Heart left ventricle (tissue), 16 donors: ENCODE measurements at regions not wholly inside any gene's neighbourhood (a gene's known extent, or its start where the extent isn't known, plus 50 kb on each side); places are given as distances from the start of the nearest gene placed in this dataset.
A peak's percentile ranks its signal among the peaks of the same experiment; 100 is the strongest.

Experiments
- ATAC-seq, 4 donors: fragments of 200-7000 bp; cut with Tn5 transposase; one replicate each; pipeline ENCODE4 v1.9.1; 2020 to 2022; ENCODE audit warnings: moderate library complexity in 4 of 4, mild to moderate bottlenecking in 3 of 4, moderate number of reproducible peaks in 1 of 4
- DNase-seq, 5 donors: peaks; one replicate each; pipeline ENCODE4 v3.0.0-alpha.2; 2020
- H3K27ac ChIP-seq, 12 donors: fragments of 200-600 bp; sonication (generic) in 4 of 12; one replicate each; pipeline versions ENCODE4 v1.5.0 to v1.8.0; 2016 to 2022; ENCODE audit warnings: mild to moderate bottlenecking in 2 of 12
- H3K27me3 ChIP-seq, 9 donors: fragments of 200-600 bp; sonication (generic) in 2 of 9; one replicate each; pipeline versions ENCODE4 v1.5.1 to v1.8.0; 2016 to 2022; ENCODE audit warnings: mild to moderate bottlenecking in 3 of 9
- H3K36me3 ChIP-seq, 9 donors: fragments of 200-600 bp; sonication (generic) in 2 of 9; one replicate each; pipeline versions ENCODE4 v1.5.0 to v1.8.0; 2018 to 2022; ENCODE audit warnings: mild to moderate bottlenecking in 2 of 9
- H3K4me1 ChIP-seq, 12 donors: fragments of 200-600 bp; sonication (generic) in 4 of 12; one replicate each; pipeline versions ENCODE4 v1.5.0 to v1.8.0; 2016 to 2022; ENCODE audit warnings: mild to moderate bottlenecking in 3 of 12
- H3K4me3 ChIP-seq, 12 donors: fragments of 200-600 bp; sonication (generic) in 4 of 12; one replicate each; pipeline versions ENCODE4 v1.5.0 to v1.8.0; 2017 to 2022; ENCODE audit warnings: mild to moderate bottlenecking in 9 of 12, moderate library complexity in 4 of 12
- H3K9me3 ChIP-seq, 12 donors: fragments of 200-600 bp; sonication (generic) in 4 of 12; one replicate each; pipeline versions ENCODE4 v1.5.0 to v1.8.0; 2016 to 2022; ENCODE audit warnings: mild to moderate bottlenecking in 1 of 12
- CTCF ChIP-seq, 12 donors: fragments of 200-600 bp; sonication (generic) in 4 of 12; IDR thresholded peaks; one replicate each; pipeline versions ENCODE4 v1.5.0 to v1.8.0; 2018 to 2022; ENCODE audit warnings: antibody characterized with exemption in 12 of 12, mild to moderate bottlenecking in 5 of 12
- POLR2A ChIP-seq, 2 donors: fragments of 450-650 bp; IDR thresholded peaks; one replicate each; pipeline ENCODE4 v1.6.1; 2017; ENCODE audit warnings: antibody characterized with exemption in 2 of 2, mild to moderate bottlenecking in 2 of 2, moderate library complexity in 2 of 2
- WGBS, 4 donors: extraction: QIAGEN DNeasy Blood & Tissue Kit in 2 of 4; methylation state at CpG; one replicate each; pipeline versions ENCODE4 v1.1.5 to v1.1.7; 2013 to 2018; 5-methylcytosine and 5-hydroxymethylcytosine counted together
- intact Hi-C, 10 donors: fragments of 100-400 bp; cut with DNase I; formaldehyde crosslinking; loops; one replicate each; pipeline versions ENCODE4 v1.11.1 to v1.14.2; 2022
- donor health status: ischemic (EF 13 %, LVEDD 7.1; RV severe dilation, severe dysfunction).
- donor health status: healthy with polysubstance abuse.
- donor health status: DM: no; HTN: yes; CAD: no.
- donor health status: DM: no; HTN: no; CAD: no.
- donor health status: ischemic (EF 25% LVEDD 6.9; RV normal size, moderate dysfunction).
- donor health status: ischemic (EF 25% LVEDD 5.7; RV mildly dilated, moderate dysfunction).
- donor health status: healthy.
- donor health status: DM: yes; HTN: yes; CAD: no.
- donor health status: ischemic (EF 35%, LVEDD 5.7; RV mildly dilated, moderate dysfunction).
- donor health status: nonischemic (EF 11% LVEDD 7.7; RV severe dilation, severe dysfunction).
- donor health status: DM: yes; HTN: yes; CAD: no.
- donor health status: PGD.
- donor health status: ischemic (EF 29% LVEDD 5.4; RV normal size, mild dysfunction).
- donor health status: nonischemic (EF 23%, LVEDD 6.1; RV moderate dilation, normal function).

GRCh38 chr1:91601554-91602376 lies 101.1 kb downstream of the CDC7 start:
- DNase-seq (peak; percentile 55 to 93 (median 84)), ATAC-seq (peak; percentile 93 to 97 (median 94))
- peaks cover 0 to 31% (median 2%) of the 10 kb centered on the region in 12 donors for H3K4me1 ChIP-seq
- no peaks in the 10 kb centered on the region for H3K36me3 ChIP-seq
- intact Hi-C loops: loop anchor here in 5 of 10 donors (1.0 to 10.0 kb wide), 8 partner anchors 31 to 226 kb away; no protein-coding TSS in a partner anchor
- 47 to 58% (median 52%) methylated on average over 11 to 12 of the region's 12 CpGs for WGBS, 4 donors
- H3K27me3 ChIP-seq: no peaks in the 10 kb centered on the region
- no peaks in the 10 kb centered on the region for H3K9me3 ChIP-seq
- TF ChIP-seq CTCF (IDR thresholded peaks at IDR 0.05): no peak
- no peak for TF ChIP-seq POLR2A (IDR thresholded peaks at IDR 0.05)
- peak overlapping the region in 11 of 12 donors; percentile 28 to 80 (median 64) for H3K27ac ChIP-seq
- no peak overlapping the region for H3K4me3 ChIP-seq

GRCh38 chr1:91603409-91603808 lies 102.8 kb downstream of the CDC7 start:
- peaks cover 0 to 7% (median 0%) of the 10 kb centered on the region in 12 donors for H3K9me3 ChIP-seq
- DNase-seq: no peak
- no peak for ATAC-seq
- 92 to 97% (median 95%) methylated on average over 4 of the region's 4 CpGs for WGBS, 4 donors
- H3K4me1 ChIP-seq: peaks cover 0 to 31% (median 2%) of the 10 kb centered on the region in 12 donors
- no peak overlapping the region for H3K4me3 ChIP-seq
- H3K36me3 ChIP-seq: no peaks in the 10 kb centered on the region
- no peak for TF ChIP-seq POLR2A (IDR thresholded peaks at IDR 0.05)
- TF ChIP-seq CTCF (IDR thresholded peaks at IDR 0.05): no peak
- intact Hi-C loops: loop anchor here in 4 of 10 donors (5.0 to 10.0 kb wide), 4 partner anchors 69 to 224 kb away; no protein-coding TSS in a partner anchor
- no peaks in the 10 kb centered on the region for H3K27me3 ChIP-seq
- H3K27ac ChIP-seq: no peak overlapping the region

DNA sequence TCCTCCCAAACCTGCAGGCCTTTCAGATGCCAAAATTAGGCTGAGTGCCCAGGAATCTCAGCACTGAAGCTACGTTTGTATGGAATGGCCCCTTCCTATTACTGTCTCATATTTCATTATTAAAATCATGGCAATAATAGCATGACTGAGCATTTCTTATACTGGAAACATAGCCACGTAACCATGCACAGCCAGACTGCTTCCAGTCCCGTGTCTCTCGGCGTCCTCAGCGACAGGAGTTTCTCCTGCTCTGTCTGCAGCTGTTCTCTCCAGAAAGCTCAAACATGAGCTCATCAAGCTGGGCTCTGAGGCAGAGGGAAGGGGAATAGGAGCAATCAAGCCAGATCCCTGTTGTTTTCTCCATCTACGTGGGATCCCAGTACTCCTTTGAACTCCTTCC lies 104.0 kb downstream of the CDC7 start:
- TF ChIP-seq CTCF (IDR thresholded peaks at IDR 0.05): no peak
- no peak for TF ChIP-seq POLR2A (IDR thresholded peaks at IDR 0.05)
- peak overlapping the region in 8 of 12 donors; percentile 16 to 60 (median 45) for H3K27ac ChIP-seq
- ATAC-seq: peak in 2 of 4 donors; percentile 19 to 48
- H3K4me3 ChIP-seq: no peak overlapping the region
- 49 to 53% (median 51%) methylated on average over 7 of the region's 7 CpGs for WGBS, 4 donors
- H3K36me3 ChIP-seq: no peaks in the 10 kb centered on the region
- peaks cover 0 to 7% (median 0%) of the 10 kb centered on the region in 12 donors for H3K9me3 ChIP-seq
- H3K27me3 ChIP-seq: no peaks in the 10 kb centered on the region
- peaks cover 0 to 31% (median 2%) of the 10 kb centered on the region in 12 donors for H3K4me1 ChIP-seq
- peak in 2 of 5 donors; percentile 67 to 72 for DNase-seq
- intact Hi-C loops: loop anchor here in 4 of 10 donors (5.0 to 10.0 kb wide), 4 partner anchors 70 to 223 kb away; no protein-coding TSS in a partner anchor

DNA sequence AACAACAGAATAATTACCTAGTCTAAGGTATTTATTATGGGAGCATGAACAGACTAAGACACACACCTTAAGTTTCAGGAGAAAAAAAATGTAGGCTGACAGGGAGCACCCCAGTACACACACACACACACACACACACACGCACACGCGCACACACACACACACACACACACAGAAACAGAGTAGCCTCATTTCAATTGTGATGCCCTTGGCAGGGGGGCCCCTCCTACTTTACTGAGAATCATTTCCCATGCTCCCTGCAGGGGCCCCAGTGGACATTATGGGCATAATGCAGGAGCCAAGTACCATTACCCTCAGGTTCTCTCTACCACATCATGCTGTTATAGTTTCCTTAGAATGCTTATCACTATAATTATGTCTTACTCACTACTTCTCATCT lies 104.9 kb downstream of the CDC7 start:
- DNase-seq: no peak
- no peak for ATAC-seq
- H3K9me3 ChIP-seq: peaks cover 0 to 7% (median 0%) of the 10 kb centered on the region in 12 donors
- intact Hi-C loops: loop anchor here in 2 of 10 donors (10.0 kb wide), 2 partner anchors 71 to 99 kb away; no protein-coding TSS in a partner anchor
- H3K36me3 ChIP-seq: no peaks in the 10 kb centered on the region
- TF ChIP-seq CTCF (IDR thresholded peaks at IDR 0.05) (no peak), POLR2A (IDR thresholded peaks at IDR 0.05) (no peak)
- no peaks in the 10 kb centered on the region for H3K27me3 ChIP-seq
- no peak overlapping the region for H3K4me3 ChIP-seq
- H3K27ac ChIP-seq: peak overlapping the region in 1 of 12 donors; percentile 43
- peaks cover 0 to 27% (median 3%) of the 10 kb centered on the region in 12 donors for H3K4me1 ChIP-seq
- 54 to 91% (median 73%) methylated on average over 3 of the region's 3 CpGs for WGBS, 4 donors
